ENCODE measurements at regions not wholly inside any gene's neighbourhood (a gene's known extent, or its start where the extent isn't known, plus 50 kb on each side); places are given as distances from the start of the nearest gene placed in this dataset.
A peak's percentile ranks its signal among the peaks of the same experiment; 100 is the strongest.

DNA sequence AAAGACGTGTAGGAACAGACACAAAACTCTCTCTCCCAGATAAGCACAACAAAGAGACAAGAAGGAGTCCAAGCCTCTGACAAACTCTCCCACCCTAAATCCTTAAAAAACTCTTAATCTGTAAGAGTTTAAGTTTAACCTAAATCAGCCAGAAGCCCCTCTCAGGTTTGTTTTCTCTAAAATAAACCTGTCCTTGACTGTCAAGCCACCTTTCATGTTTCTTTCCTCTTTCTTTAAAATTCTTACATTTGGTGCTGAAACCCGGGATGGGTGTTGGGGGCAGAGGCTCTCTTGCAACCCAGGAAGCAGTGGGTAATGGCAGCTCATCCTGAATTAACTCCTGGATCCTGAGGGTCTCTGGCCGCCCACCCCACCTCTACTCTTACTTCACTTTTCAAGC is 107.8 kb upstream of the TENT5D start:
- intact Hi-C loops (cut with DNase I): no loop called here
- Histone ChIP-seq H3K27me3 (ENCODE audit: control insufficient read depth, insufficient read depth) (no peaks in the 10 kb centered on the region), H3K4me1 (ENCODE audit: control insufficient read depth, insufficient read depth, low read length) (no peaks in the 10 kb centered on the region), H3K4me3 (ENCODE audit: low read length) (no peak overlapping the region), H3K27ac (ENCODE audit: low read length) (no peak overlapping the region), H3K9me3 (ENCODE audit: control insufficient read depth, low read length) (no peaks in the 10 kb centered on the region)
- no peak for DNase-seq
- ATAC-seq: no peak
- 70% methylated on average over 3 of the region's 3 CpGs for WGBS

DNA sequence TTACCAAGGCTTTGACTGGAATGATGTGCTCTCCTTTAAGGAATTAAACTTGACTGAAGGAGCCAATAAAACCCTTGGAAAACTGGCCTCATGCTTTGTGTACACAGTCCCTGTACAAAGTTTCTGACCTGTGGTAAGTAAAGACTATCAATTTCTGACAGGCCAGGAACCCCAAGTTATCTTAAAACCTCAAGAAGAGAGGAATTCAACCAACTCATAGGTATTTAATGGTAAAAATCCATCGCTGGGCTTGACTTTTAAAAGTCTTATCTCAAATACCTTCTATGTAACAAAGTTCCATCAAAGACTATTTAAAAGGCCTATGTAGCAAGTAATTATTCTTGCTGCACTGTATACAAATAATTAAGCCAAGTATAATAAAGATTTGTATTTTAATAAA is 103.7 kb upstream of the TENT5D start:
- Histone ChIP-seq H3K27me3 (ENCODE audit: control insufficient read depth, insufficient read depth) (no peaks in the 10 kb centered on the region), H3K9me3 (ENCODE audit: control insufficient read depth, low read length) (no peaks in the 10 kb centered on the region), H3K27ac (ENCODE audit: low read length) (no peak overlapping the region), H3K4me1 (ENCODE audit: control insufficient read depth, insufficient read depth, low read length) (no peaks in the 10 kb centered on the region), H3K4me3 (ENCODE audit: low read length) (no peak overlapping the region)
- DNase-seq (no peak), ATAC-seq (no peak)
- 70% methylated on average over 1 of the region's 1 CpG for WGBS
- intact Hi-C loops (cut with DNase I): no loop called here

DNA sequence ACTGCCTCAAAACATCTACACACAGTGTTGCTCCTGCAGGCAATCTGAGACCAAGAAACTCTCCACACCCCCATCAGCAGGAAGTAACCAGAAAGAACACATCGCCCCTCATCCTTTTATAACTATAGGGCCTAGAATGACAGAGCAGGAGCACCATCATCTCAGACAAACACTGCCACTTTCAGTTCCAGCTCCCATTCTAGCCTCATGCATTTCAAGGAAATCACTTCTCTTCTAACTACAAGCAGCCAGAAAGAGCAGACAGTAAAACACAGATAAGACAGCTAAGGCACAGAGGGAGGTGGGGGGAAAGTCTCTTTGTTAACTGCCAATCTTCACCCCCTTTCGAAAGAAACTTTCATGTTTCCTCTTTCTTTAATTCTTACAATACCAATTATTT is 102.6 kb upstream of the TENT5D start:
- no peak for ATAC-seq
- Histone ChIP-seq H3K27ac (ENCODE audit: low read length) (no peak overlapping the region), H3K4me1 (ENCODE audit: control insufficient read depth, insufficient read depth, low read length) (no peaks in the 10 kb centered on the region), H3K9me3 (ENCODE audit: control insufficient read depth, low read length) (no peaks in the 10 kb centered on the region), H3K4me3 (ENCODE audit: low read length) (no peak overlapping the region), H3K27me3 (ENCODE audit: control insufficient read depth, insufficient read depth) (no peaks in the 10 kb centered on the region)
- WGBS: 77% methylated on average over 2 of the region's 2 CpGs
- DNase-seq: no peak
- intact Hi-C loops (cut with DNase I): no loop called here

DNA sequence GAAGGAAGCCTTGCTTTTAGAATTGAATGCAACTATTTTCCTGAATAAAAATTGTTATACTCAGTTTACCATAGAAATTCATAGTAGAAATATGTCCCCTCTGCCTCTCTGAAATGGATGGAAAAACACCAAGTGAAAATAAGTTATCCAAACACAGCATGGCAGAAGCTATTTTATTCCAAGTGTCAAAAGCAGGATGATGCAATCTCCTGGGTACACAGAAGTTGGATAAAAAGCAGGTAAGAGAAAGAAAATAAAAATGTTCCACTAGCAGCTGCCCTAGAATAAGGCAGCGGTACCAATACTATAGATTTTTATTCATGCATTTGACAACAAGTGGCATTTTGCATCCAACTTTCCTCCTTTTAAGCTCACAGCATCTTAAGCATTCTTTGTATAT is 89.0 kb upstream of the TENT5D start:
- WGBS: 93% methylated on average over 1 of the region's 1 CpG
- no peak for DNase-seq
- H3K27me3 ChIP-seq (ENCODE audit: control insufficient read depth, insufficient read depth): no peaks in the 10 kb centered on the region
- no peaks in the 10 kb centered on the region for H3K4me1 ChIP-seq (ENCODE audit: control insufficient read depth, insufficient read depth, low read length)
- H3K27ac ChIP-seq (ENCODE audit: low read length): no peak overlapping the region
- intact Hi-C loops (cut with DNase I): no loop called here
- H3K9me3 ChIP-seq (ENCODE audit: control insufficient read depth, low read length): no peaks in the 10 kb centered on the region
- H3K4me3 ChIP-seq (ENCODE audit: low read length): no peak overlapping the region
- no peak for ATAC-seq

DNA sequence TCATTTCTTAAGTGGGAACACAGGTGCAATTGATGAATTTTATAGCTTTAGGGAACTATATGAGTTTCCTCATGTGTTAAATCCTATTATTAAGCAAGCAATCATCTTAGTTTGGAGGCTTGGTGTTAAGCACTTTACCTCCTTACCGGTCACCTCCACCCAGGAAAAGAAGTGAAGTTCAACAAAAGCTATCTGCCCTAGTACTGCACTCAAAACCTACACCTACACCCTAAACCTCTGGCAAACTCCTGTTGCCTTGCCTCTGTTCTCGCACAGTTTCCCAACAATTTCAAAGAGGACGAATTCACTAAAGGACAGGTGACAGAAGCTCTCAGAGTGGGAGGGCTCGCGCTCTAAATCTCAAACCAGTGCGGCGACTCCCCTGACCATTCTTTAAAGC is 85.7 kb upstream of the TENT5D start:
- H3K9me3 ChIP-seq (ENCODE audit: control insufficient read depth, low read length): no peaks in the 10 kb centered on the region
- peak overlapping the region; percentile 30 for H3K4me3 ChIP-seq (ENCODE audit: low read length)
- ATAC-seq: no peak

DNA sequence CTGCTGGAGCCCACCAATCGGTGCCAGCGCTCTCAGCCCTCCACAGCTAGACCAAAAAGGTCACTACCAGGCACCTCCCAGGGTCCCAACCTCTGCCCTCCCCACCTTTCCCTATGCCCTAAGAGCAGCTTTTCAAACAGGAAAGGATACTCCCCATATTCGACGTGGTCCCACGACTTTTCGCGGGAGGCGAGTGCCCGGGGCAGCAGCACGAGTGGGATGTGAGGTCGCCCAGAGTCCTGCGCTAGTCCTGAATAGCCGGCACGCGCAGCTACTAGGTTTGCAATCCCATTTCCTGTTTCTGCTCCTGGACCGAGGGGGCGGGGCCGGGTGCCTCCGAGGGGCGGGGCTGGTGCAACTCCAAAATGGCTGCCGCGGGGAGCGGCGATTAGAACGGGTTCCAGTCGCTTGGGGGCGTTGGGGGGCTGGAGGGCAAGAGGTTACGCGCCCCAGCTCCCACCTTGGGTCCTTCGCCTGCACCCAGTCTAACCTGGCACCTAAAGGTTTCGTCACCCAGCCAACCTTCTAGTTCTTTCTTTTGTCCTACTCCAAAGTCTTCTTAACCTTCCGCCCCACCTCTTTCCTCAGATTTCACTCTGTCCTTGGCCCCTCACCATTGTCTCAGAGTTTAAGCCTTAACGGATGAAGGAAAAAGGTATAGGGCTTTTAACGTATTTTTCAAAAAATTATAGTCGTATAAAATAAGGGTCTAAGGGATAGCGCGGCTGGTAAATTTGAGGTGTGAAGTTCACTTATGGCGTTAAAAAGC is 85.0 kb upstream of the TENT5D start:
- Histone ChIP-seq H3K4me3 (ENCODE audit: low read length) (peak overlapping the region; percentile 30), H3K27me3 (ENCODE audit: control insufficient read depth, insufficient read depth) (no peaks in the 10 kb centered on the region), H3K9me3 (ENCODE audit: control insufficient read depth, low read length) (no peaks in the 10 kb centered on the region), H3K27ac (ENCODE audit: low read length) (no peak overlapping the region), H3K4me1 (ENCODE audit: control insufficient read depth, insufficient read depth, low read length) (no peaks in the 10 kb centered on the region)
- ATAC-seq (peak; percentile 47 to 64), DNase-seq (peak; percentile 50 to 77 (median 76))
- intact Hi-C loops (cut with DNase I): no loop called here
- 40% methylated on average over 33 of the region's 38 CpGs for WGBS

More for the DNA sequence above, 85.7 kb upstream of the TENT5D start:
- WGBS: 45% methylated on average over 7 of the region's 7 CpGs
- Histone ChIP-seq H3K27me3 (ENCODE audit: control insufficient read depth, insufficient read depth) (no peaks in the 10 kb centered on the region), H3K4me1 (ENCODE audit: control insufficient read depth, insufficient read depth, low read length) (no peaks in the 10 kb centered on the region), H3K27ac (ENCODE audit: low read length) (no peak overlapping the region)
- no peak for DNase-seq
- intact Hi-C loops (cut with DNase I): no loop called here

DNA sequence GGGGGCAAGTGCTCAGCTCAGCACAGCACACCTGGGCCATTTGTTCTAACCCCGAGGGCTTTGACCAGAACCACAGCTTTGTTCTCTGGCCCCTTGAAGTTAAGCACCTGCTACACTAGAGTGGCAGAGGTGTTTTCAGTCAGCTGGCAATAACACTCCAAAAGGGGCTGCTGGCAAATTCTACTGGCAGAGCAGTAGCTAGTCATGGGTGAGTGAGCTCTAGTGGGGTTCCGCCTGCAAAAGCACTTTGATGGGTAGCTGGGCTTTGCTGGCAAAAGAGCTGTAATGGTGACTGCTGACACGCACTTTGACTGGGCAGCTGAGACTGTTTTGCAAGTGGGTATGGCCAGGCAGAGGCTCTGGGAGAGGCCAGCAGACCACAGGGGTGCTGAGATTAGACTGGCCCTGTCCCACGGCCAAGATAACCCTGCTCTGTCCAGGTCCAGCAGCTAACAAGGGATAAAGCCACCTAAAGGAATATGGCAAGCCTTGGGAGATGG is 65.2 kb upstream of the TENT5D start:
- no peak overlapping the region for H3K4me3 ChIP-seq (ENCODE audit: low read length)
- intact Hi-C loops (cut with DNase I): no loop called here
- no peaks in the 10 kb centered on the region for H3K9me3 ChIP-seq (ENCODE audit: control insufficient read depth, low read length)
- ATAC-seq (no peak), DNase-seq (no peak)
- no peaks in the 10 kb centered on the region for H3K27me3 ChIP-seq (ENCODE audit: control insufficient read depth, insufficient read depth)
- H3K4me1 ChIP-seq (ENCODE audit: control insufficient read depth, insufficient read depth, low read length): no peaks in the 10 kb centered on the region
- WGBS: 73% methylated on average over 4 of the region's 4 CpGs
- no peak overlapping the region for H3K27ac ChIP-seq (ENCODE audit: low read length)

All from right cardiac atrium (tissue), 5 donors.